ENCODE measurements at regions not wholly inside any gene's neighbourhood (a gene's known extent, or its start where the extent isn't known, plus 50 kb on each side); places are given as distances from the start of the nearest gene placed in this dataset.
A peak's percentile ranks its signal among the peaks of the same experiment; 100 is the strongest.

DNA sequence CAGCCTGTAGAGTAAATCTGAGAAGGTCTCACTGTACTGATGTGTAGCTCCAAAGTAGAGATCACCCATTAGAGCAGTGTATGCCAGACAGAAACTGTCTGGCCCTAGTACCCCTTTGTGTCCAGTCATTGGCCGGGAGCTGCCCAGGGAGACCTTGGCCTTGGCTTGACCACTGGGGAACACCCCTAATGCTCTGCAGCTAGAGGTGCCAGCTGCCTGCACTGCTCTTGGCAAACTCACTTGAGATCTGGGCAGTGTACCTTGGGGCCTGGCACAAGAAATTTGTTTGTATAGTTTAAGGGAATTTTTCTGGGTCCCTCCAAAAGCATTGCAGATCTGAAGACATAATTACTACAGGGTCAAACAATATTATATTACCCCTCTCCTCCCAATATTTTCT, 78.7 kb upstream of the MPHOSPH6 start:
- DNase-seq = peak in 6 of 51 donors; percentile 3 to 51 (median 14)

DNA sequence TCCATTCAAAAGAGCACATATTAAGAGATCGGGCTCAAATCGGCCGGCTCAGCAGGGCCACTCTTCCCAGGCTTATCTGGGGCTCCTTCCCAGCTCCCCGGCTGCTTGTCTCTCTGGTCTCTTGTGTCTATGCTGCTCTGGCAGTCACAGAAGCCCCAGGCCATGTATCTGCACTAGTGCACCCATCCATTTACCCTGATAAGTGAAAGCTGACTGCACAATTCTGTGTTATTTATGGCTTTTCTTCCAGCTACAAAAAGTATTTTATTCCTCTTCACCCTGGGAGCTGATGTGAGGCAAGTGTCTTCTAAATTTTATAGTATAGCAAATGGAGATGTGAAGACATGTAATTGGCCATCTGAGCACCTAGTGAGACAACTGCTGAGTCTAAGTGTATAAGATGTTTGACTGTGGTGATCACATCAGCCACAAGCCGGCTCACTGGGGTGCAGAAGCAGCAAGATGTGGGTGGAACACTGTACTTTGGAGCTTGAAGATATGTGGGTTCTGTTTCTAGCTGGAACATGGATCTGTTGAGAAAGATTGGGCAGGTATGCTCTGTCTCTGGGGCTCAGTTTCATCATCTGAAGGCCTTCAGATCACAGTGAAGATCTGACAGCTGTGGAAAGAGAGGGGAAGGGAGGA, 78.1 kb upstream of the MPHOSPH6 start:
- no peak for DNase-seq

DNA sequence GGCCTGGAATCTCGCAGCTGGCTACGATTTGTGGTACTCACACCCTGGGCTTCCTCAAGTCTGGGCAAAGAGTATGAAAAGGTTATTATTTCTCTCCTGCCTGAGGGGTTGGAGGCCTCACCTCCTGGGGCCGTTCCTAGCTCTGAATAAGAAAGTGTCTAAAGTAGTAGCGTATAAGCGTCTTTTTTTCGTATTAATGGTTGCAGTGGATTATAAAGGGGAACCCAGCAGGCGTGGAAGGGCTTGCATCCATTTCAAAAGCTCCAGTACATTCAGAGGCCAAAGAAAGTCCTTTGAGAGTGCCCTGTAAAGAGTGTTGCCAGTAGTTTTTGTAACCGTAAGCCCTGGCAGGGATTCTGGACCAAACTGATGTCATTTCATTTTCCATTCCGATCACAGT, 72.2 kb upstream of the MPHOSPH6 start:
- DNase-seq = peak in 4 of 51 donors; percentile 2 to 34 (median 18)

DNA sequence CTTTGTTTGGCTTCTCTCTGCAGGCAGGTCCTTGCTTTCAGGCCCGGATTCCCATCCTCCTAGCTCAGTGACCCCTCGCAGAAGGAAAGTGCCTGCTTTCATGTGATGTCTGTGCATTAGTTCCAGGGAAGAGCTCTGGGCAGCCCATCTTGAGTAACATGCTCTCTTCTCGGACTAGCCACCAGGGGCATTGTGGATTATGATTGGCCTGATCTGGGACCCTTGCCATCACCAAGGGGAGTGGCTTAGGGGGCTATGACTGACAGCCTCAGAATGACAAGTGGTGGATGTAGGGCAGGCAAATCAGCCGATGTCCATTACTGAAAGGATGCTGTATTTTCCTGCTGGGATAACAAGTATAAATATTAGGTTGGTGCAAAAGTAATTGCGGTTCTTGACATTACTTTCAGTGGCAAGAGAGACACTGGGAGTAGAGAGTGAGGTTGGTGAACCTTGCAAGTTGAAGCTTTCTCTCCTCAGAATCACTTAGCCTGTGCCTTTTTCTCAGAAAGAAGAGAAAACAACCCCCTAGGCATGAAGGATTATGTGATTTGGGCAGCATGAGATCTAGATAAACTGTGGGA, 71.5 kb upstream of the MPHOSPH6 start:
- DNase-seq = no peak

DNA sequence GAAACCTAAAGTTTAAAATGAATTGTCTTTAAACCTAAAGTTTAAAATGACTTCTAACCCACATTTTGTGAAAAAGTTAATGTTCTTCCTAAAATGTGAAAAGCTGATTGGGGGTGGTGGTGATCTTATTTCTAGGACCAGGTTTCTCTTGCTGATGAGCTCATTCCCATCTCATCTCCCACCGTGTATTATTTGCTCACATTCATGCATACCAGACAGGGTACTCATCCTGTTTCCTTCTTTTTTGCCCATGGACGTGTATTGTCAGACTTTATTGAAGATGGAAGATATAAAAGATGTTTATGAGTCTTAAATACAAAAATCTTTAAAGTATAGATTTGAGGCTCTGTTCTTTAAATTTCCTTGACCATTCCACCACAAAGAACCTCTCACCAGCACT, 70.1 kb upstream of the MPHOSPH6 start:
- DNase-seq = no peak

DNA sequence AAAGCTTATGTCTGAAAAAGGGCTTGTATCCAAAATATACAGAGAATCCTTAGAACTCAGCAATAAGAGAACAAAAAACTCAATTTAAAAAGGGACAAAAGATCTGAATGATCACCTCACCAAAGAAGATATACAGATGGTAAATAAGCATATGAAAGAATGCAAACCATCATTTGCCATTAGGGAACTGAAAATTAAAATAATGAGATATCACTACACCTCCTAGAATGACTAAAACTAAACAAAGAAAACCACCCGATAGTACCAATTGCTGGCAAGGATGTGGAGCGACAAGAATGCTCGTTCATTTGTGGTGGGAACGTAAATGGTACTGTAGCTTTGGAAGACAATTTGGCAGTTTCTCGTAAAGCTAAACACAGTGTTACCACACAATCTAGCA, 66.9 kb upstream of the MPHOSPH6 start:
- DNase-seq = no peak

DNA sequence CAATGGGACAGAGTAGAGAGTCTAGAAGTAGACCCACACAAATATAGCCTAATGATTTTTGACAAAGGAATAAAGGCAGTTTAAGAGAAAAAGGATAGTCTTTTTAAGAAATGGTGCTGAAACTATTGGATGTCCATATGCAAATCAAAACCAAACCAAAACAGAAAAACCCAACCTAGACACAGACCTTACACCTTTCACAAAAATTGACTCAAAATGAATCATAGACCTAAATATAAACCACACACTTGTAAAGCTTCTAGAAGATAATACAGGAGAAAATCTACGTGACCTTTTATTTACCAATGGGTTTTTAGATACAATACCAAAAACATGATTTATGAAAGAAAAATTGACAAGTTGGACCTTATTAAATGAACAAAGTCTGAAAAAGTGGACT, 66.4 kb upstream of the MPHOSPH6 start:
- DNase-seq = no peak

DNA sequence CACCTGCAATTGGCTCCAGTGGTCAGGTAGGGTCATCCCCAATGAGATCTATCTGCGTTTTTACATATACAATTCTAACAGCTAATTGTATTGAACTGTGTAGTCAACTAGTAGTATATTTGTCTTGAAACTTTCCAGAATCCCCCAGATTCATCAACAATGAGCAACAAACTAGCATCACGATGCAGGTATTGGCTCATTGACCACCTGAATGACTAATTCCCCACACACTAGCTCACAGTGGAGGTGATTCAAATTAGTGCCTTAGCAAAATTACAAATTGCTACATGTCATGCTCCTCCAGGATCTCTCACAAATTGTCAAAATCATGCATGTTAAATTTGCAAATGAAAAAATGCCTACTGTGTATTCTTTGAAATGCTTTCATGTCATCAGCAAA, 62.8 kb upstream of the MPHOSPH6 start:
- DNase-seq = no peak

DNA sequence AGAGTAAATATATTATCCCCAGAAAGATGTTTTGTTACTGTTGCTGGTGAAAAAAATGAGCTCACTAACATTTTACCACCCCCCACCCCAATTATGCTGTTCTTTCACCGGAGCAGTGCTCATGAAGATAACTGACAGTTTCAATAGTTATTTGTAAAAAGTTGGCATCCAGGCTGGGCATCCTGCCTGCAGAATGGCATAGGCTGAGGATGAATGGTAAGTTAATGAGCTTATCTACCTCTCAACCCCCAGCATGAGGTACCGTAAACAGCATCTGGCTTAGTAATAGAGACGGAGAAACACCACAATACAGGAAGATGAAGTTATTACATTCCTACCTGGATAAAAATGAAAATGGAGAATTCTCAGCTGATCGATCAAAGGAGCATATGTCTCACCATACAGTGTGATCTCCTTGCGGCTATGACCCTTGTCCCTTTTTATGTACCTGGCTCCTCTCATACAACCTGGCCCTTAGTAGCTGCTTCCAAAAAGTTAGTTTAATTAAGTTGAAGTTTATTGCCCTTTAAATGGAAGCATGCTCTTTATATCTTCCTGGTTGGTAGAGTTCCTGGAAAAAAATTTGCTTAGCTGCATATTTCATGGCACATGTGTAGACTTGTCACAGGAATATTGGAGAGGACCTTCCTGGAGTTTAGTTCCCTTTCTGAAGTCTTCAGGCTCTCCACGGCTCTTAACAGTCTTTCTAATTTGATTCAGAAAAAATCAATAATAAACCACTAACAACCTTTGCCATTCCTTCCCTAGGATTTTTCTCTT, 61.2 kb upstream of the MPHOSPH6 start:
- no peak for DNase-seq

DNA sequence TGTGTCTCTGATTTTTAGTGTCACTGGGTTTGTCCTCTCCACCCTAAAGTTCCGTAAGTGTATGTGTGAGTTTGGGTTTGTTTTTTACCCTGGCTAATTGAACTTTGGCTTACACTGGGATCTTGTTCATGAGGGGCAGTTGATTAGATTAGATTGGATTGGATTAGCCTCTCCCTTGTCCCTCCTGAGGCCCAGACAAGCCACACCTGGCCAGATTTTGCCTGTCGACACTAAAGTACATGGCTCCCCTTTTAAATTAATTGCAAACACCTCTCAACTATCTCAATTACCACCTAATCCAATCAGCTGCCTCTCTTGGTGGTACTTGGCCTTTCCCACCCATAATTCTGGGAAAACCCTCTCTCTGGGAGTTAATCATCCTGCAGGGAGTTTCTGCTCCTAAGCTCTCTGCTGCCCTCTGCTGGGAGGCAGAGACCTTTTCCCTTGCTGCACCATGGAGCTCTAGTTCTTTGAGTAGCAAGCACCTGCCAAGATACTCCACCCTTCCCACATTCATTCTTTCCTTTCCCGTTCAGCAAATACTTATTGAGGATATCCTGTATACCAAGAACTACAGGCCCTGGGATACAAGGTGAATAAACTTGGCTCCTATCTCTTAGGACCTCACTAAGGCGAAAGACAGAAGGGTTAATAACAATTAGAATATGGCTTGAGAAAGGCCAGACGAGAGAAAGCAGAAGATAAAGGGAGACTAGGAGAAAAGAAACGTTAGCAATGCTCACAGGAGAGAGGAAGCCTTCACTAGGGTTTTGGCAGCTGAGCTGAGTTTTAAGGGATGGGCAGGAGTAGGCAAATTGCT, 60.0 kb upstream of the MPHOSPH6 start:
- DNase-seq = peak in 44 of 51 donors; percentile 2 to 78 (median 34)

DNA sequence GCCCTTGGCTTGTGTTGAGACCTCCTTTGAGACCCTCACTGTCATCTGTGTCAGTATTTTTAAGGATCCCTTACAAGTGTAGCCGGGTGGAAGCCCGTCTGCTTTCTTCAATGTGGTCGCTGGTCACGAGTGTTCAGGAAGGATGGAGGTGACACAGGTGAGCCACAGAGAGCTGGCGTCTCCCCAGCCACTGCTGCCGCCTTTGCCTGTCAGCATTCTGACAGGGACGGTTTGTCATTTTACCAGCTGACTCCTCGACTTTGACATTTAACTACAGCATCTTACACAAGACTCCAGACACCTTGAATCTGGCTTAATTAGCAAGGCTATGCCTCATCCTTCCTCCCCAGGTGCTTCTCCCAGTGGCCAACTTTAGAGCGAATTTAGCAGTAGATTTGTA, 56.3 kb upstream of the MPHOSPH6 start:
- no peak for DNase-seq

DNA sequence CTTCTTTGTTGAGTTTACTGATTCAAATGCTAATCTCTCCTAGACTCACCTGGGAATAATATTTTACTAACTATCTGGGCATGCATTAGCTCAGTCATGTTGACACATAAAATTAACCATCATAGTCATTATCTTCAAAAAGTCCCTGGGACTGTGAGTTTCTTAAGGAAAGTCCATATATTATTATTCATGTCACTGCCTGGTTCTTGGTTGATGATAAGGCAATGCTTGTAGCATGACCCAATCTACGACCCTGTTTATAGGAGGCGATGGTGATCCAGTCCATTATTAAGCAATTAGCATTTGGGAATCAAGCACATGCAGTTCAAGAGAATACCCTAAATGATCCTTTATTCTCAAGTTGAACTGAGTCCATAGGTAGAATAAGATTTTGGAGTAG, 54.8 kb upstream of the MPHOSPH6 start:
- DNase-seq = no peak

DNA sequence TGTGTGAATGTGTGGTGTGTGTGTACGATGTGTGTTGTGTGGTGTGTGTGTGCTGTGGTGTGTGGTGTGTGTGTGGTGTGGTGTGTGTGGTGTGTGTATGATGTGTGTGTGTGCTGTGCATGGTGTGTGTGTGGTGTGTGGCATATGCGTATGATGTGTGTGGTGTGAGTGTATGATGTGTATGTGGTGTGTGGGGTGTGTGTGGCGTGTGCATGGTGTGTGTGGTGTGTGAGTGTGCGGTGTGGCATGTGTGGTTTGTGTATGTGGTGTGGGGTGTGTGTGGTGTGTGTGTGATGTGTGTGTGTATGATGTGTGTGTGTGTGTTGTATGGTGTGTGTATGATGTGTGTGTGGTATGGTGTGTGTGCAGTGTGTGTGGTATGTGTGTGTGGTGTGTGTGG, 50.5 kb upstream of the MPHOSPH6 start:
- DNase-seq = no peak
